NCI-H1694 treated with DMSO at 0.1 percent for 48 hours (cell line): ENCODE measurements at regions not wholly inside any gene's neighbourhood (a gene's known extent, or its start where the extent isn't known, plus 50 kb on each side); places are given as distances from the start of the nearest gene placed in this dataset.

ENCODE experiments used
- DNase-seq: peaks from one replicate; lab custom pipeline; 2025; lab: John Stamatoyannopoulos, UW

DNA sequence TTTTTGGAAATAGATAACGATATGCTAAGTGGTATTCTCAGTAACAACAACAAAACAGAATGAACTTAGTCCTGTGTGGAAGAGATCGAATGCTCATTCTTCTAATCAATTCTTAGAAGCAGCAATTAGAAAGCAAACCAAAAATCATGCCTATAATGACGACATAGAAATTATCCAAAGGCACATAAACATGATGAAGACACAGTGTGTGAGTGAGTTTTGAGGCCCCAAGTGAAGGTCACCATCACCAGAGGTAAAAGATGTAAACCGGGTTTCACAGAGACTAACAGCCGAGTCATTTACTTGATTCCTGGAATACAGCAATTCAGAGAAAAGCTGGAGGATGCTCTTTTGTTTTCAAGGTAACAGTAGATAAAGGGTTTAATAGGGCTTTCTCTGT lies 509.2 kb downstream of the TDRD15 start:
- DNase-seq, result no peak

GRCh38 chr2:21633466-21633865 lies 509.7 kb downstream of the TDRD15 start:
- DNase-seq, result no peak

DNA sequence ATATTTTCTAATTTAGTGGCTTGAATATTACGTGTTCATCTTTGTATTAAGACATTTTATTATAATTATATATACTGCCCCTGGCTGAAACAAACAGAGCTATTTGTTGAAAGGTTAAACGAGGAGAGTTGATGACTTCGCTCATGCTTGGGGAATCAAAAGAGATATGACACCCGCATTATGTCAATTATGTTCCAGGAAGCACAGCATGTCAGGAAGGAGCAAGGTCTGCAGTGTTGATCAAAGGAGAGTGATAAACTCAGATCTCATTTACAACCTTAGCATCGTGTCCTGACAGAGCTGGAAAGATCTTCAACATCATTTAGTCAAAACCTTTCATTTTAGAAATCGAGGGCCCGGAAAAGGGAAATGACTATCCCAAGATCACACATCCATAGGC lies 510.1 kb downstream of the TDRD15 start:
- DNase-seq, result no peak

DNA sequence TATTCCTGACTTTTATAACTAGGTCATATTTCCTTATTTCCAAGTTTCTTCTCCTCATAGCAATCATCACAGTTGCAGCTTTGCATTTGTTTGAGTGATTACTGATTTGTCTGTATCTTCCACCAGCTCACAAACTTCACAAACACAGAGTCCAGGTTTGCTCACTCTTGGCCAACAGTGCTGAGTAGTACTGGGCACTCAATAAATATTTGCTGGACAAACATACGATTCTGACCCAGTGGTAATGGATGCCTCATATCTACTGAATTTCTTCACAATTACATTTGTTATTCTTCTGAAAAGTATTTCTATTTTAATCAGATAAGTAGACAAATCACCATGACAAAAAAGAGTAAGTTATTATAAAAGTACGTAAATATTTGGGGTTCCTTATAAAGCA lies 516.3 kb downstream of the TDRD15 start:
- DNase-seq, result no peak

- no peak for DNase-seq
Measured at GRCh38 chr2:21642647-21643046, 518.9 kb downstream of the TDRD15 start.

- no peak for DNase-seq
Measured at GRCh38 chr2:21643180-21643579, 519.4 kb downstream of the TDRD15 start.

DNA sequence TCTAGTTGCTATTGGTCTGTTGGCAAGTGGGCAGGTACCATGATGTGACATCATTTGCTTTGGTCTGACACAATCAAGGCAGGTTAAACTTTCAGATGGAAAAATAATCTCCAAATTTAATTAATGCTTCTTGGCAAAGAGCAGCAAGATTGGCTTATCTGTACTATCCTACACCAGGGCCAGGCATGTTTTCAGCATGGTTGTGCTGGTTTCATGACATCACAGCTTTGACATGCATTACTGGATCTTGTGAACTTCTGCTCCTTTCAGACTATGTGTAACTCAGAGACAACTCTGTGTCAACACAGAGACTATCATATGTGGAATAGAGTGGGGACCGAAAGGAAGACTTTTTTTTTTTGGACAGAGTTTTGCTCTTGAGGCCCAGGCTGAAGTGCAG lies 520.5 kb downstream of the TDRD15 start:
- DNase-seq, result no peak

DNA sequence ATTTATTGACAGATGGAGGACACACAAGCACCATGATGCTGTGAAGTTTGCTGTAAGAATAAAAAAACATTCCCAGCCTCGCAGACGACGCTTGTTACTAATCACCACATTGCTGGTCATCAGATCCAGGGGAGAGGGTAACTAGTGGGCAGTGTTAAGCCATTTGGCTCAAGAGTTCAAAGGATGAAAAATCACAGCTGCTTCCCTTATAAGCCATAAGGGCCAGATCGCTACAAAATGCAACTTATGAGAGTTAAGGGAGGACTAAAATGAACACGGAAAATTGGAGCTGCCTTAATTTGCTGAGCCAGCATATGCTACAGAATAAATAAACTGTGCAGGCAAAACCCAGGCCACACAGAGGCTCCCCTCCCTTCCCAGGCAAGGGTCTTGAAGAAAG lies 522.6 kb downstream of the TDRD15 start:
- no peak for DNase-seq

DNA sequence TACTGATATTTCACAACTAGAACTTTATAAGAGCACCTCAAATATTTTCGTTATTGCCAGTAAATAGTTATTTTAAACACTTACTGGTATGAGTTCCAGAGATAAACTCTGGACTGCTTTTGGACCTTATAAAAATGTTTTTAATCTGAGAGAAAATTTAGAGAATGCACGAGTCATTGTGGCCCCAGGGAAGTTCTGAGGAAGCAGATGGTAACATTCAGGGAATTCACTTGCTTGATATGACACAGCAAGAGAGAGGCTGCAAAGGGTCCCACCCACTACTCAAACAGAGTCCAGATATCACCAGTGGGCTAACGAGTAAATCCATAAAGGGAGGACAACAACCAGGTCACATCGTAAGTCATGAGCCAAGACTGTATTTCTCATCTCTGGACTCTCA lies 526.8 kb downstream of the TDRD15 start:
- no peak for DNase-seq

- DNase-seq, result no peak
Measured at GRCh38 chr2:21655136-21655535, 531.4 kb downstream of the TDRD15 start.

DNA sequence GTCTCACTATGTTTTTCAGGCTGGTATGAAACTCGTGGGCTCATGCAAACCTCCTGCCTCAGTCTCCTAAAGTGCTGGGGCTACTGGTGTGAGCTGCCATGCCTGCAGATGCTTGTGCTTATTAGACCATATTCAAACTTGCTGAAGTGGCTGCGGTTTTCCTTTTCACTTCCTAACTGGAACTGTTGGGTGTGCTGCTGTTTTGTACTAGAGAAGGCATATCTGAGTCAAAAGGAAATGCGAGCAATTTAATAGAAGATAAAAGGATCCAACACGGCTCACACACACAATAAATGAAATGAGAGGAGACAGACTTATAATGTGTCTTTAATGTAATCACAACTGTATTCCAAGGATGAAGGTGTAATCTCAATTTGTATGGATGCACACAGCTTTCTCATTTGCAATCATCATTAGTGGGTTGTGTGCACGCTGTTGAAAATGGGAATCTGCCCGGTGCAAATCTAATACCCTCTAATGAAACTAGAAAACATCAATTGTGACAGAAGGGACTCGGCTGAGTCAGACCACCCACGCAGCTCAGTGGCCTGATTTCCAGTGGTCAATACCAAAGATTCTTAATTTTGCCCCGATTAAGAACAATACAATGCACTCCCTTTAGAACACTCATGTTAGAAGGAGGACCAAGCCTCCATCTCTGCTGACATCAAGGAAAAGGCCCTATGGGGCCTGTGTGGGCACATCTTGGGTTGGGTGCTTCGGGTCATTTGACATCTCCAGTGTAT lies 532.7 kb downstream of the TDRD15 start:
- no peak for DNase-seq

GRCh38 chr2:21657445-21657844 lies 533.7 kb downstream of the TDRD15 start:
- DNase-seq, result no peak

DNA sequence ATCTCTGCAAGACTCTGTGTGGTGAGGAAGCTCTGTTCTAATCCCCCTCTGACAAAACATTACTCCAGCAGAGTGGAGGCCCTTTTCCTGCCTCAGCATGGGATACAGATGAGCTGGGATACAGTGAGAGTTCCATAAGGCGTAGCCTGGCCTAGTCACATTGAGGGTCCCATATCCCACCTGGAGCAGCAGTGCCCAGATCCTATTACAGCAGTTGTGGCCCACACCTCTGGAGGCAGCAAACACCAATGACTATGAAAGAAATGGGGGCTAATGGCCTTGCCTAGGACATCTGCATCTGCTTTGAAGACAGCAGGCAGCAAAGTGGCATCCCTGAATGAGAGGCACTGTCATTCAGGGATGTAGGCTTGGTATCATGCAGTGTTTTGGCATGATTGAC lies 534.5 kb downstream of the TDRD15 start:
- DNase-seq, result no peak

DNA sequence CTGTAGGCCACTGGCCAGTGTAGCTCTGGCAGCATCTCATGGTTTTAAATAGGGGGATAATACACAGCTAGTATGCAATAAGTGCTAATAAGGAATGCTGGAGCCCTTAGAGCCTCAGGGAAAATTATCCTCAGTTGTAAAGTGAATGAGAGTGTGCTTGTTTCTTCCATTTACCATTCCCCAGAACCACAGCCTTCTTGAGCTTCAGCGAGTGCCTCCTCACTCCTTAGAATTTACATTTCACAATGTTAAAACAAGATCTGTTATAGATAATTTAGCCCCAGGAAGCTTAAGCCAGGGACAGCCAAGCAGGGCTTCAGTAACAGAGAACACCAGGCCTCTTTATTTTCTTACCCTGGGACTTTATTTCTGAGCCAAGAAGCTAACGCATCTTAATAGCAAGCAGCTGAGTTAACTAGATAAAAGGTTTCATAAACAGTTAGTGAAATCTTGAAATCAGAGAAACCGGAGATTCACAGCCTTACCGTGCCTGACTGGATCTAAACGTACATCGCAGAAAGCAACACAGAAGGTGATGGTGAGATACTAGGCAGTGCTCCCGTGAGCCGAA lies 535.2 kb downstream of the TDRD15 start:
- DNase-seq, result no peak

GRCh38 chr2:21664083-21664482 lies 540.3 kb downstream of the TDRD15 start:
- no peak for DNase-seq

- no peak for DNase-seq
Measured at GRCh38 chr2:21667638-21668037, 543.9 kb downstream of the TDRD15 start.

- DNase-seq, result no peak
Measured at GRCh38 chr2:21668078-21668710, 544.4 kb downstream of the TDRD15 start.

- DNase-seq, result no peak
Measured at GRCh38 chr2:21676041-21676440, 552.3 kb downstream of the TDRD15 start.

DNA sequence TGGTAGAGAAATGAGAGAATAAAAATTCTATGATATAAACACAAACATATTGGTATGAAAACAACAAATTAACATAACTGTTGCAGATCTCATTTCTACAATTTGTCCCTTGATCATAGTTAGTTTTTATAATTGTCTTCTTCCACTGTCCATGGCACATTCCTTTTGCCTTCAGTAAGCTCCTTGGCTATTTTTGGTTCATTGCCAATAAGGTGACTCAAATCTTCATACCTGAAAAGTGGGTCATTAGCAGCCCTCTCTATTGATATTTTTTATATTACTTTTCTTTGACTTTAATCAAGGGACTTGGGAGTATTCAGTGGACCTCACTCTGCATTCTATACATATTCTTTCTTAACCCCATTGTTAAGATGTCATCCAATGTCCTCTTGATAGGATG lies 552.9 kb downstream of the TDRD15 start:
- no peak for DNase-seq

- no peak for DNase-seq
Measured at GRCh38 chr2:21683838-21684237, 560.1 kb downstream of the TDRD15 start.

GRCh38 chr2:21687589-21687988 lies 563.8 kb downstream of the TDRD15 start:
- no peak for DNase-seq

- DNase-seq, result no peak
Measured at GRCh38 chr2:21690005-21690404, 566.2 kb downstream of the TDRD15 start.

DNA sequence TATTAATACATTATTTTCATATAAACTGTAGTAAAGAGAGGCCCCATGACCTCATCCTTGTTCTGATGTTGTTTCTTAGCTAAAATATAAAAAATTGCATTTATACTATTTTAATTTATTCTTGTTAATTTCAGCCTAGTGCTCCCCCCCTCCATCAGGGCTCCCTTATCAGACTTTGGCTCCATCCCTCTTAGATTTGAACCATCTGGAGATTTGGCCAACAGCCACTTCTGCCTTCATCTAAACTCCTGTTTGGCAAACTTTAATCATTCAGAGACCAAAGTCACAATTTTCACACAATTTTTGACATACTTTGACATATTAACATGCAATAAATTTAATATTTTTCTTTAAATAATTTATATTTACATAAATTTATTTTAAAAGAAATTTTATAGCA lies 569.3 kb downstream of the TDRD15 start:
- peak; percentile 9 for DNase-seq
